Activated T-cell treated with anti-CD3 and anti-CD28 coated beads, Interleukin-2, amount 50 U/mL, for 72 hours (primary cell): ENCODE measurements at regions not wholly inside any gene's neighbourhood (a gene's known extent, or its start where the extent isn't known, plus 50 kb on each side); places are given as distances from the start of the nearest gene placed in this dataset.
"Not testable (repeated sequence)": the region's sequence is repeated elsewhere in the genome, so short reads cannot be mapped to it uniquely, and the experiment has no call there.

Source experiments
- ATAC-seq, 2 donors: fragments of 150-1000 bp; cut with Tn5 transposase; replicated peaks in 1 of 2; 2 replicates each; pipeline ENCODE4 v1.10.0; 2021; ENCODE audit warnings: moderate library complexity in 2 of 2, mild to moderate bottlenecking in 1 of 2
- DNase-seq, 2 donors: peaks; one replicate each; pipeline ENCODE4 v3.0.0; 2021 to 2022; ENCODE audit warnings: mixed read lengths in 1 of 2
- H3K27ac Mint-ChIP-seq: one replicate; pipeline ENCODE4 v1.8.0; 2022; ENCODE audit warnings: mild to moderate bottlenecking, moderate library complexity, mixed read lengths
- H3K27me3 Mint-ChIP-seq: one replicate; pipeline ENCODE4 v1.8.0; 2022; ENCODE audit warnings: low read depth, mixed read lengths
- H3K36me3 Mint-ChIP-seq, 2 donors: one replicate each; pipeline ENCODE4 v1.8.0; 2022; ENCODE audit warnings: mixed read lengths in 2 of 2, mild to moderate bottlenecking in 1 of 2; ENCODE audit not compliant: insufficient read depth in 2 of 2
- H3K4me1 Mint-ChIP-seq: one replicate; pipeline ENCODE4 v1.8.0; 2022; ENCODE audit warnings: low read depth, mixed read lengths
- H3K4me3 Mint-ChIP-seq, 2 donors: one replicate each; pipeline ENCODE4 v1.8.0; 2022; ENCODE audit warnings: mild to moderate bottlenecking in 2 of 2, mixed read lengths in 2 of 2, moderate library complexity in 2 of 2
- H3K9me3 Mint-ChIP-seq, 2 donors: one replicate each; pipeline ENCODE4 v1.8.0; 2022; ENCODE audit warnings: mixed read lengths in 2 of 2

DNA sequence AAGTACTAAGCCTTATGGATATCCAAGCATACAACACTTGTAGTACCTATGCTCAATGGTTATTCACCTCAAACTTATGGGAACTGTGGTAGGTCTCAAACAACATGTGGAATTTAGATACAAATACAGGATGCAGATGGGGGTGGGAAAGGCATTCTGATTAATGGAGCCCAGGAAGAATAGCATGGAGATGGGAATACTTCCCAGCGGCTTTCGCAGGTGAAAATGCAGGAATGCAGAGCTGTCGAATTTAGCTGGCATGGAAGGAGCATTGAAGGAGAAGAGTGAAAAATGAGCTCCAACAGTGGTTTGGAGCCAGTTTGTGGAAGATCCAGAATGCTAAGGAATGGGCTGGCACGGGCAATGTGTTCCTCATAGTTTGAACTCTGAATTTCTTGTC lies 89.9 kb downstream of the NKX2-1 start:
- ATAC-seq (no peak), DNase-seq (no peak)
- no peaks in the 10 kb centered on the region for H3K36me3 Mint-ChIP-seq
- H3K27ac Mint-ChIP-seq: no peak overlapping the region
- H3K9me3 Mint-ChIP-seq: no peaks in the 10 kb centered on the region
- H3K4me1 Mint-ChIP-seq: no peaks in the 10 kb centered on the region
- peaks cover 6% of the 10 kb centered on the region for H3K27me3 Mint-ChIP-seq
- H3K4me3 Mint-ChIP-seq: no peak overlapping the region

DNA sequence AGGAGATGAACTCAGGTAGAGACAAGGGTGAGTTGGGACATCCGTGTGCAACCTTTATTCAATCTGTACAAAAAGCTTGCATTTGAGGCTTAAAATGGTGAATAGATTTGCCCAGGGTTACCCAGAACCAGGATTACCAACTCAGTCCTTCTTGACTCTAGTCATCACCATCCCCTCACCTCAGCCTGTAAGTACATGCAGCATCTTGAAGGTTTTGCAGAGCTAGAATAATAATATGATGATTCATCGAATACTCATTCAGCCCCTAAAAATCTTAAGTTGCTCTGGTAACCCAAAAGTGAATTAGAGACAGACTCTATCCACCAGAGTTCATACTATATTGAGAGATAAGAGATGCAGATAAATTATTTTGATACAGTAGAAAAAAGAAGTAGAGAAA lies 90.3 kb downstream of the NKX2-1 start:
- ATAC-seq (no peak), DNase-seq (no peak)
- Mint-ChIP-seq H3K9me3 (no peaks in the 10 kb centered on the region), H3K27ac (no peak overlapping the region), H3K36me3 (no peaks in the 10 kb centered on the region), H3K4me1 (no peaks in the 10 kb centered on the region), H3K27me3 (peaks cover 6% of the 10 kb centered on the region), H3K4me3 (no peak overlapping the region)

DNA sequence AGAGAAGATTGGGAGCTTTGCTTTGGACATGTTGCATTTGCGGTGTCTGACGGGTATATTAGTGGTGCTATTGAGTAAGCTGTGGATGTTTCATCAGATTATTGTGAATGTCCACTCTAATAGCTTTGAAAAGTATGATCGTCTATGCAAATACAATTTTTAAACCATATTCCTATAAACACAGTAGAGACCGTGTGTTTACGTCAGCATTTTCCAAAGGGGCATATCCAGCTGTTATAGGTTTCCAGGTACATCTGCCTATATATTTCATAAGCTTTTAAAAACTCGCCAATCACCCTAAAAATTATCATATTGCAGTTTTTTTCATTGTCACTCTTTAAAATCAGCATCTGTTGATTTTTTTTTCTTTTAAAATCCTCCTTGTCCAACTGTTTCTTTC lies 91.7 kb downstream of the NKX2-1 start:
- Mint-ChIP-seq H3K27ac (no peak overlapping the region), H3K36me3 (no peaks in the 10 kb centered on the region), H3K27me3 (peaks cover 6% of the 10 kb centered on the region), H3K4me3 (no peak overlapping the region), H3K9me3 (no peaks in the 10 kb centered on the region), H3K4me1 (no peaks in the 10 kb centered on the region)
- ATAC-seq (no peak), DNase-seq (no peak)

DNA sequence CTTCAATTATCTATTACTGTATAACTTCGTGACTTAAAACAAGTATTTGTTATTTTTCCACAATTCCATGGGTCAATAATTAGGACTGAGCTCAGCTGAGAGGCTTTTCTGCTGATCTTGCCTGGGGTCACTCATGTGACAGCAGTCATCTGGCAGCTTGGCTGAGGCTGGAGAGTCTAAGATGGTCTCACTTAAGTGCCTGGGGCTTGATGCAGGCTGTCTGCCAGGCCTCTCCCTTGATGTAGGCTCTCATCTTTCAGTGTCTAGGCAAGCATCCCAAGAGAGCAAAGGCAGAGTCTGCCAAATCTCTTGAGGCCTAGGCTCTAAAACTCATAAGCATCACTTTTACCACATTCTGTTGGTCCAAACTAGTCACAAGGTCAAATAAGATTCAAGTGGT lies 93.2 kb downstream of the NKX2-1 start:
- Mint-ChIP-seq H3K9me3 (no peaks in the 10 kb centered on the region), H3K4me3 (no peak overlapping the region), H3K36me3 (no peaks in the 10 kb centered on the region), H3K4me1 (no peaks in the 10 kb centered on the region), H3K27me3 (peaks cover 6% of the 10 kb centered on the region), H3K27ac (no peak overlapping the region)
- no peak for DNase-seq
- no peak for ATAC-seq

DNA sequence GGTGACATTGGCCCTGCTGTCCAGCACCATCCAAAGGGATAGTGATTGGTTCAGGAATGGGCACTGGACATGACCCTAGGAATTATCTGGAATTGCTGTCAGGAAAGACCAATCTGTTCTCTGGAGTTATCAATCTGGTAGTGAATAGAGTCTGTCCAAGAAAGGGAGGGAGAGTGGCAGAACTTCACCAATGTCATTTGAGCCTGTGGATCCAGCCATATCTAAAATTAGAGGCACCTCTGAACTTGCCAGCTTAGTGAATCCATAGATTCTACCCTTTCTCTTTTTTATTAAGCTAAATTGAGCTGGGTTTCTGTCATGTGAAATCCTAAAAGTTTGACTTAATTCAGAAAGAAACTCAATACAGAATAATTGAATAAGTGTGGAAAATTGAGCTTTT lies 93.9 kb downstream of the NKX2-1 start:
- no peaks in the 10 kb centered on the region for H3K4me1 Mint-ChIP-seq
- H3K9me3 Mint-ChIP-seq: no peaks in the 10 kb centered on the region
- no peaks in the 10 kb centered on the region for H3K36me3 Mint-ChIP-seq
- H3K27me3 Mint-ChIP-seq: peaks cover 6% of the 10 kb centered on the region
- no peak overlapping the region for H3K4me3 Mint-ChIP-seq
- DNase-seq: no peak
- no peak overlapping the region for H3K27ac Mint-ChIP-seq
- no peak for ATAC-seq

DNA sequence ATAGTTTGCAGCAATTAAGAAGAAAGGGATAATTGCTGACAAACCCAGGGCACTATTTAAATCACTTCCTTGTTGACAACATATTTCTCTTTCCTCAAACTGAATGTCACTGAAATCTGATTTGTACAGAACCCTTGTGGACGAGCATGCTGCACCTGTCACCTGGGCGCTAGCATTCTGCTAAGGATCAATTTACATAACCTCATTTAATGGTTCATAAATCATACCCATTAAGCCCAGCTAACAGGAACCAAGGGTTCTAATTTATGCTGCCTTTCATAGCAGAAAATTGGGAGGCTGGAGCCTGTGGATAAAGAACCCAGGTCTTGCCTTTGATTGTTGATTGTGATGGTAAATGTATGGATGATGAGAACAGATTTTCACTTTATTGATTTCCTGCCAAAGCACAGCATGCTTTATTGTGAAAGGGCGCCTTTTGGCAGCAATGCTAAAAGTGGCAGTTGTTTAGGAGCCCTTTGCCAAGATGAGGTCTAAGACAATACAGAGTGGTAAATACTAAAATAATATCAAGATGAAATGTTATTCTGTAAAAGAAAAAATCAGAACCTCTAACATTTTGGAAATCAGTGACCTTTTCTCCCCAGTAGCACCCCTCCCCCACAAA lies 95.4 kb downstream of the NKX2-1 start:
- Mint-ChIP-seq H3K27me3 (peaks cover 6% of the 10 kb centered on the region), H3K27ac (no peak overlapping the region), H3K9me3 (no peaks in the 10 kb centered on the region), H3K4me3 (no peak overlapping the region), H3K4me1 (no peaks in the 10 kb centered on the region), H3K36me3 (no peaks in the 10 kb centered on the region)
- ATAC-seq (no peak), DNase-seq (no peak)

DNA sequence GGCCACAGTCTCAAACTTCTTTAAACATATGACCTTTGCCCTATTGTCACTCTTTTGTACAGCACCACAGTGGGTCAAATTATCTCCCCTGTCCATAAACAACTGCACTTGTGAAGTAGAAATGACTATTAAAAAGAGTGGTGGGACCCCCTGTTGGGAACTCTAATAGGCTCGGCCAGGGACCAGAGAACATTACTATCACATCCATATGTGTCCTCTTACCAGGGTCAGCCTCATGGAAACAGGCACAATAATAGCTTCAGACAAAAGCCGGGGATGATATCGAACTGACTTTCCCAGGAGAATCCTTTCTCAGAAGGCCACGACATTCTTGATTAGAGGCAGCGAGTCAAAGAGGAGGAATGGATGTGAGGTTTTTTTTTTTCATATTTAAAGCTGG lies 96.6 kb downstream of the NKX2-1 start:
- ATAC-seq (no peak), DNase-seq (no peak)
- no peak overlapping the region for H3K27ac Mint-ChIP-seq
- peaks cover 0 to 2% of the 10 kb centered on the region in 2 donors for H3K9me3 Mint-ChIP-seq
- H3K4me3 Mint-ChIP-seq: no peak overlapping the region
- H3K27me3 Mint-ChIP-seq: peaks cover 6% of the 10 kb centered on the region
- no peaks in the 10 kb centered on the region for H3K36me3 Mint-ChIP-seq
- no peaks in the 10 kb centered on the region for H3K4me1 Mint-ChIP-seq

DNA sequence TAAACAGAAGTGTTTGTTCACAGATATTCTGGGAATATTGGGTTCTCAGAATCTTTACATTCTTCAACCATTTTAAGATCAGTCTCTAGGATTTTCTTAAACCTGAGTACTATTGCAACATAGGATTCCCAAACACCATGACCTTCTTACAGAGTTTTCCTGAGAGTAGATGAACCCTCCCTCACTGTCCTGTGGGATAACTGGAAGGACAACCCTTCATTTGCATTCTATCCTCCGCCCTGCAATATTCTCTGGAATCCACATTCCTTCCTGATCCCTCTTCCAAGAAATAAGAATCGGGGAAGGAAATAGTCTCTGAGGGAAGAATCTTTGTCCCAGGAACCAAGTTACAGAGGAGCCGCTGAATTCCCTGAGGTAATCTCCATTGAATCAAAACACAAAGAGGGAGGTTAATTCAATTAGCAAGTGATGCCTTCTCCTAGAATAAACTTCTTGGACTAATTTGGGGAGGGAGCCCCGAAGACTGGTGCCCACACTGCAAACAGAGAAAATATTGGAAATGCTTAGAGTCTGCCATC lies 99.8 kb upstream of the MBIP start:
- no peak overlapping the region for H3K27ac Mint-ChIP-seq
- DNase-seq (no peak), ATAC-seq (no peak)
- H3K4me3 Mint-ChIP-seq: no peak overlapping the region
- no peaks in the 10 kb centered on the region for H3K27me3 Mint-ChIP-seq
- no peaks in the 10 kb centered on the region for H3K4me1 Mint-ChIP-seq
- H3K36me3 Mint-ChIP-seq: peaks cover 2% of the 10 kb centered on the region in 2 donors
- H3K9me3 Mint-ChIP-seq: peaks cover 4 to 6% of the 10 kb centered on the region in 2 donors

DNA sequence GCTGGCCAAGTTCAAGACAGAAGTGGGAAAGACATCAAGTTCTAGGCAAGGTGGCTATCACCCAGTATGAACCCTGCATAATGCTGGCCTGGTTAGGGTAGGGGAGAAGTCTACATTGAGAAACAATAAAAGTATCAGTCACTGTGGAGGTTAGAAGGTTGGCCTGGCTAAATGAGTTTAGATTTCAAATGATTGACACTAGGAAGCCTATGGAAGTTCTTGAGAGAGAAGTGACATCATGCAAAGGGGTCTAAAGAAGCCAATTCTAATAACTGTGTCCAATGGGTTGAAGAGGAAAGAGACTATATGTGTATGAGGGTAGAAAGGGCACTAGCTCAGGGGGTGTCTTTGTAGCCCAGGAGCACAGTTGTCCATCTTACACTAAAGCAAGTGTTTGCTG lies 98.5 kb upstream of the MBIP start:
- no peak for DNase-seq
- Mint-ChIP-seq H3K9me3 (peaks cover 6 to 7% of the 10 kb centered on the region in 2 donors), H3K4me1 (no peaks in the 10 kb centered on the region), H3K36me3 (peaks cover 2% of the 10 kb centered on the region in 2 donors), H3K27ac (no peak overlapping the region), H3K4me3 (no peak overlapping the region), H3K27me3 (no peaks in the 10 kb centered on the region)
- no peak for ATAC-seq

DNA sequence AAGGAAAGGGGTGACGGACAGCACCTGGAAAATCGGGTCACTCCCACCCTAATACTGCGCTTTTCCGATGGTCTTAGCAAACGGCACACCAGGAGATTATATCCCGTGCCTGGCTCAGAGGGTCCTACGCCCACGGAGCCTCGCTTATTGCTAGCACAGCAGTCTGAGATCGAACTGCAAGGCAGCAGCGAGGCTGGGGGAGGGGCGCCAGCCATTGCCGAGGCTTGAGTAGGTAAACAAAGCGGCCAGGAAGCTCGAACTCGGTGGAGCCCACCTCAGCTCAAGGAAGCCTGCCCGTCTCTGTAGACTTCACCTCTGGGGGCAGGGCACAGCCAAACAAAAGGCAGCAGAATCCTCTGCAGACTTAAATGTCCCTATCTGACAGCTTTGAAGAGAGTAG lies 91.5 kb upstream of the MBIP start:
- ATAC-seq, H3K4me3 Mint-ChIP-seq: not testable (repeated sequence)

DNA sequence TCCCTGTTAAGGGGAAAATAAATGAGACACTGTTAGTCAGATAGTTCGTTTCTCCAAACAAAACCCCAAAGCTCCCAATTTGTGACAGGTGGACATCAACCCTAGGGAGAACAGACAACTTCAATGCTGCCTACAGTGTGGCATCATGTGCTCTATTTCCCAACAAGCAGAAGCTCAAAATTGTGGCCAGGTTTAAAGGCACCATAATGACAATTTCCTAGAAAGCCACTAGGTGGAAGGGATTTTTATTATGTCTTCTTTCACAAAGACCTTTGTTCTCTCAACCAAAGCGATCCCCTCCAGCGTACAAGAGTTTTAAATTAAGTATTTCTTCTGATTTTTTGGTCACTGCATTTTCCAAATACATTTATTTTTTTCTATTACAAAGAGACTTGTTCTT lies 88.0 kb upstream of the MBIP start:
- H3K9me3 Mint-ChIP-seq: peaks cover 0 to 5% of the 10 kb centered on the region in 2 donors
- ATAC-seq (no peak), DNase-seq (no peak)
- no peak overlapping the region for H3K27ac Mint-ChIP-seq
- H3K27me3 Mint-ChIP-seq: no peaks in the 10 kb centered on the region
- no peaks in the 10 kb centered on the region for H3K4me1 Mint-ChIP-seq
- no peak overlapping the region for H3K4me3 Mint-ChIP-seq
- peaks cover 2 to 6% of the 10 kb centered on the region in 2 donors for H3K36me3 Mint-ChIP-seq

More for the DNA sequence above, 91.5 kb upstream of the MBIP start:
- not testable (repeated sequence) for H3K27ac Mint-ChIP-seq, H3K36me3 Mint-ChIP-seq, H3K9me3 Mint-ChIP-seq, H3K4me1 Mint-ChIP-seq, DNase-seq, H3K27me3 Mint-ChIP-seq

DNA sequence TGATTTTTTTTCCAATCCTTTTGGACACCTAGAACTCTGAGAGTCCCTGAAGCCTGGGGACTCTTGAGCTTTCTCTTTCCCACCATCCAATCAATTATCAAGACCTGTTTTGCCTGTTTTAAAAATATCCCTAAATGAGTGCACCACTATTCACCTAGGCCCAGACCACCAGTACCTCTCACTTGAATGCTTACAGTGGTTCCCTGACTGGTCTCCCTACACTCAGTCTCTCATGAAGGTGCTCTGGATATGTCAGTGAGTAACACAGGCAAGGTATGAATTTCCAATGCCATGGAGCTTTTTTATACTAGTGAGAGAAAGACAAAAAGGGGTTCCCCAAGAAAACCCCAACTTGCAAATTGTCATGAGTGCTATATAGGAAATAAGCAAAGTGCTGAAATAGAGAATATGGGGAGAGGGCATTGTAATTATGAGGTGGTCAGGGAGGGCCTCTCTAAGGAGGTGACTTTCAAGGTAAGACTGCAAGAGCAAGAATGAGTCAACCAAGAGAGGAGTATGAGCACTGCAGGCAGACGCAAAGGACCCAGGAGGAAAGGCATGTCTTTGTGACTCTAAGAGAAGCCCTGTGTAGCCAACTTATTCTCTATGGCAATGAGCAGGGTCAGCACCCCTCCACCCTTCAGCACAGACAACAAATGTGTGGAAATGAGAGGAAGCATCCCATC lies 85.3 kb upstream of the MBIP start:
- H3K9me3 Mint-ChIP-seq: no peaks in the 10 kb centered on the region
- no peaks in the 10 kb centered on the region for H3K36me3 Mint-ChIP-seq
- H3K4me1 Mint-ChIP-seq: no peaks in the 10 kb centered on the region
- H3K27me3 Mint-ChIP-seq: no peaks in the 10 kb centered on the region
- H3K4me3 Mint-ChIP-seq: no peak overlapping the region
- H3K27ac Mint-ChIP-seq: no peak overlapping the region
- DNase-seq (no peak), ATAC-seq (no peak)

DNA sequence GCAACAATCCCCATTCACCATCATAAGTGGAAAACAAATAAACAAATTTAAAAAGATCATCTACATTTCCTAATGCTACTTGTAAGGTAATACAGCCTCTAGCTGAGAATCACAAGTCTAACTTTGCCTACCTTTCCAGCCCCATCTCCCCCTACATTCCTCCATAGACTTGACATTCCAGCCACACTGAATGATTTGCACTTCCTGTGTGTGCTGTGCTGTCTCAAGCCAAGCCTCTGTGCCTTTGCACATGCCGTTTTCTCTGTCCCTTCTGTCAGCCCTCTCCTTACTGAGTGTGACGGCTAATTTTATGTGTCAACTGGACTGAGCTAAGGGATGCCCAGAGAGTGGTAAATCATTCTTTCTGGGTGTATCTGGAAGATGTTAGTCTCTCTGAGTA lies 82.4 kb upstream of the MBIP start:
- ATAC-seq (no peak), DNase-seq (no peak)
- no peaks in the 10 kb centered on the region for H3K9me3 Mint-ChIP-seq
- H3K4me3 Mint-ChIP-seq: no peak overlapping the region
- no peak overlapping the region for H3K27ac Mint-ChIP-seq
- H3K36me3 Mint-ChIP-seq: no peaks in the 10 kb centered on the region
- no peaks in the 10 kb centered on the region for H3K4me1 Mint-ChIP-seq
- H3K27me3 Mint-ChIP-seq: no peaks in the 10 kb centered on the region
